ENCODE measurements at regions not wholly inside any gene's neighbourhood (a gene's known extent, or its start where the extent isn't known, plus 50 kb on each side); places are given as distances from the start of the nearest gene placed in this dataset.

DNA sequence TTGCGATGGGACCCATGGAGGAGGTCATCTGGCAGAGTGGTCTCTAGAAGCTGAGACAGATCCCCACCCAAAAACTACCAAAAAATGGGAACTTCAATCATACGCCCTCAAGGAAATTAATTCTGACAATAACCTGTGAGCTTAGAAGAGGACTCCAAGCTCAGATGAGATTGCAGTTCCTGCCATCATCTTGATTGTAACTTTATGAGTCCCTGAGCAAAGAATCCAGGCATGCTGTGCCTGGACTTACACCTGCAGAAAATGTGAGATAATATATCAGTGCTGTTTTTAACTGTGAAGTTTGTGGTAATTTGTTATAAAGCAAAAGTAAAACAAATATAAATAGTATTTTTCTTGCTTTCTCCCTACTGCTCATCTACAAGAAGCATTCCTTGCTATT is 299.6 kb upstream of the MBL2 start:
- Histone ChIP-seq H4K91ac (ENCODE audit: insufficient read length, low read depth, low read length) (no peak overlapping the region), H3K4me2 (ENCODE audit: insufficient read depth, insufficient read length, low read length) (no peak overlapping the region), H3K23me2 (ENCODE audit: insufficient read length, low read depth, low read length, poor library complexity, severe bottlenecking) (no peaks in the 10 kb centered on the region), H3K9me3 (ENCODE audit: control insufficient read depth, low read depth, low read length) (no peaks in the 10 kb centered on the region), H4K20me1 (ENCODE audit: control insufficient read depth, insufficient read depth, insufficient read length) (no peaks in the 10 kb centered on the region), H2BK15ac (ENCODE audit: low read depth, low read length) (no peak overlapping the region), H3K23ac (ENCODE audit: insufficient read length, low read depth, low read length) (no peak overlapping the region), H3K27me3 (ENCODE audit: insufficient read depth, low read length) (no peaks in the 10 kb centered on the region), H4K5ac (ENCODE audit: insufficient read length, low read depth, low read length) (no peak overlapping the region), H3K27ac (ENCODE audit: insufficient read length, low read depth, low read length) (no peak overlapping the region), H3K18ac (ENCODE audit: insufficient read length, low read depth, low read length) (no peak overlapping the region), H2BK20ac (ENCODE audit: low read depth, low read length, poor library complexity, severe bottlenecking) (no peak overlapping the region), H3K79me2 (ENCODE audit: insufficient read depth, low read length) (no peaks in the 10 kb centered on the region), H2BK12ac (ENCODE audit: insufficient read length, low read depth, low read length) (no peak overlapping the region), H4K8ac (replicated peaks; ENCODE audit: insufficient read length, low read depth, low read length) (no peak overlapping the region), H3K4me1 (ENCODE audit: insufficient read depth, low read length) (no peaks in the 10 kb centered on the region), H2AK5ac (ENCODE audit: insufficient read length, low read length) (no peak overlapping the region), H2BK120ac (ENCODE audit: low read depth, low read length, poor library complexity, severe bottlenecking) (no peak overlapping the region), H2AFZ (ENCODE audit: low read length) (no peak overlapping the region), H3K79me1 (ENCODE audit: insufficient read depth, low read depth, low read length, poor library complexity, severe bottlenecking) (no peaks in the 10 kb centered on the region), H3K9ac (ENCODE audit: extremely low read depth, insufficient read length, low read length) (no peak overlapping the region), H3T11ph (ENCODE audit: low read length) (no peak overlapping the region), H3K14ac (ENCODE audit: insufficient read depth, low read length) (no peak overlapping the region), H2BK5ac (ENCODE audit: insufficient read length, low read length) (no peak overlapping the region), H3K56ac (ENCODE audit: insufficient read length, low read depth, low read length) (no peak overlapping the region), H3K4ac (ENCODE audit: low read depth, low read length) (no peak overlapping the region)
- Mint-ChIP-seq H3K4me3 (no peak overlapping the region), H3K9me3 (peaks cover 0 to 2% of the 10 kb centered on the region in 2 experiments; a peak in 1 of 5 replicates), H3K4me1 (no peaks in the 10 kb centered on the region), H3K36me3 (ENCODE audit: insufficient read depth in 1 of 3, low read depth in 3 of 3) (peaks cover 0 to 6% (median 0%) of the 10 kb centered on the region in 3 experiments; a peak in 1 of 7 replicates), H3K27me3 (ENCODE audit: low read depth) (no peaks in the 10 kb centered on the region), H3K27ac (no peak overlapping the region)
- TF ChIP-seq, protein P1, sequence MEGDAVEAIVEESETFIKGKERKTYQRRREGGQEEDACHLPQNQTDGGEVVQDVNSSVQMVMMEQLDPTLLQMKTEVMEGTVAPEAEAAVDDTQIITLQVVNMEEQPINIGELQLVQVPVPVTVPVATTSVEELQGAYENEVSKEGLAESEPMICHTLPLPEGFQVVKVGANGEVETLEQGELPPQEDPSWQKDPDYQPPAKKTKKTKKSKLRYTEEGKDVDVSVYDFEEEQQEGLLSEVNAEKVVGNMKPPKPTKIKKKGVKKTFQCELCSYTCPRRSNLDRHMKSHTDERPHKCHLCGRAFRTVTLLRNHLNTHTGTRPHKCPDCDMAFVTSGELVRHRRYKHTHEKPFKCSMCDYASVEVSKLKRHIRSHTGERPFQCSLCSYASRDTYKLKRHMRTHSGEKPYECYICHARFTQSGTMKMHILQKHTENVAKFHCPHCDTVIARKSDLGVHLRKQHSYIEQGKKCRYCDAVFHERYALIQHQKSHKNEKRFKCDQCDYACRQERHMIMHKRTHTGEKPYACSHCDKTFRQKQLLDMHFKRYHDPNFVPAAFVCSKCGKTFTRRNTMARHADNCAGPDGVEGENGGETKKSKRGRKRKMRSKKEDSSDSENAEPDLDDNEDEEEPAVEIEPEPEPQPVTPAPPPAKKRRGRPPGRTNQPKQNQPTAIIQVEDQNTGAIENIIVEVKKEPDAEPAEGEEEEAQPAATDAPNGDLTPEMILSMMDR (conservative IDR thresholded peaks at IDR 0.05), result no peak
- WGBS (ENCODE audit: extremely low coverage, insufficient read length, low lambda C conversion rate), result no CpG with 5 or more reads among the region's 2 CpGs
- DNase-seq, result no peak
